Heart left ventricle (tissue), 16 donors: ENCODE measurements at regions not wholly inside any gene's neighbourhood (a gene's known extent, or its start where the extent isn't known, plus 50 kb on each side); places are given as distances from the start of the nearest gene placed in this dataset.

Source experiments
- ATAC-seq, 4 donors: fragments of 200-7000 bp; cut with Tn5 transposase; one replicate each; pipeline ENCODE4 v1.9.1; 2020 to 2022; ENCODE audit warnings: moderate library complexity in 4 of 4, mild to moderate bottlenecking in 3 of 4, moderate number of reproducible peaks in 1 of 4
- DNase-seq, 5 donors: peaks; one replicate each; pipeline ENCODE4 v3.0.0-alpha.2; 2020
- H3K27ac ChIP-seq, 12 donors: fragments of 200-600 bp; sonication (generic) in 4 of 12; one replicate each; pipeline versions ENCODE4 v1.5.0 to v1.8.0; 2016 to 2022; ENCODE audit warnings: mild to moderate bottlenecking in 2 of 12
- H3K27me3 ChIP-seq, 9 donors: fragments of 200-600 bp; sonication (generic) in 2 of 9; one replicate each; pipeline versions ENCODE4 v1.5.1 to v1.8.0; 2016 to 2022; ENCODE audit warnings: mild to moderate bottlenecking in 3 of 9
- H3K36me3 ChIP-seq, 9 donors: fragments of 200-600 bp; sonication (generic) in 2 of 9; one replicate each; pipeline versions ENCODE4 v1.5.0 to v1.8.0; 2018 to 2022; ENCODE audit warnings: mild to moderate bottlenecking in 2 of 9
- H3K4me1 ChIP-seq, 12 donors: fragments of 200-600 bp; sonication (generic) in 4 of 12; one replicate each; pipeline versions ENCODE4 v1.5.0 to v1.8.0; 2016 to 2022; ENCODE audit warnings: mild to moderate bottlenecking in 3 of 12
- H3K4me3 ChIP-seq, 12 donors: fragments of 200-600 bp; sonication (generic) in 4 of 12; one replicate each; pipeline versions ENCODE4 v1.5.0 to v1.8.0; 2017 to 2022; ENCODE audit warnings: mild to moderate bottlenecking in 9 of 12, moderate library complexity in 4 of 12
- H3K9me3 ChIP-seq, 12 donors: fragments of 200-600 bp; sonication (generic) in 4 of 12; one replicate each; pipeline versions ENCODE4 v1.5.0 to v1.8.0; 2016 to 2022; ENCODE audit warnings: mild to moderate bottlenecking in 1 of 12
- CTCF ChIP-seq, 12 donors: fragments of 200-600 bp; sonication (generic) in 4 of 12; IDR thresholded peaks; one replicate each; pipeline versions ENCODE4 v1.5.0 to v1.8.0; 2018 to 2022; ENCODE audit warnings: antibody characterized with exemption in 12 of 12, mild to moderate bottlenecking in 5 of 12
- POLR2A ChIP-seq, 2 donors: fragments of 450-650 bp; IDR thresholded peaks; one replicate each; pipeline ENCODE4 v1.6.1; 2017; ENCODE audit warnings: antibody characterized with exemption in 2 of 2, mild to moderate bottlenecking in 2 of 2, moderate library complexity in 2 of 2
- WGBS, 4 donors: extraction: QIAGEN DNeasy Blood & Tissue Kit in 2 of 4; methylation state at CpG; one replicate each; pipeline versions ENCODE4 v1.1.5 to v1.1.7; 2013 to 2018; 5-methylcytosine and 5-hydroxymethylcytosine counted together
- intact Hi-C, 10 donors: fragments of 100-400 bp; cut with DNase I; formaldehyde crosslinking; loops; one replicate each; pipeline versions ENCODE4 v1.11.1 to v1.14.2; 2022
- donor health status: ischemic (EF 13 %, LVEDD 7.1; RV severe dilation, severe dysfunction).
- donor health status: healthy with polysubstance abuse.
- donor health status: DM: no; HTN: yes; CAD: no.
- donor health status: DM: no; HTN: no; CAD: no.
- donor health status: ischemic (EF 25% LVEDD 6.9; RV normal size, moderate dysfunction).
- donor health status: ischemic (EF 25% LVEDD 5.7; RV mildly dilated, moderate dysfunction).
- donor health status: healthy.
- donor health status: DM: yes; HTN: yes; CAD: no.
- donor health status: ischemic (EF 35%, LVEDD 5.7; RV mildly dilated, moderate dysfunction).
- donor health status: nonischemic (EF 11% LVEDD 7.7; RV severe dilation, severe dysfunction).
- donor health status: DM: yes; HTN: yes; CAD: no.
- donor health status: PGD.
- donor health status: ischemic (EF 29% LVEDD 5.4; RV normal size, mild dysfunction).
- donor health status: nonischemic (EF 23%, LVEDD 6.1; RV moderate dilation, normal function).

GRCh38 chr18:67639872-67640271 is 123.4 kb upstream of the DSEL start:
- Histone ChIP-seq H3K4me1 (no peaks in the 10 kb centered on the region), H3K27me3 (no peaks in the 10 kb centered on the region), H3K4me3 (no peak overlapping the region), H3K9me3 (no peaks in the 10 kb centered on the region), H3K27ac (no peak overlapping the region), H3K36me3 (no peaks in the 10 kb centered on the region)
- intact Hi-C loops, result no loop called here
- ATAC-seq, result no peak
- TF ChIP-seq CTCF (IDR thresholded peaks at IDR 0.05), result no peak
- TF ChIP-seq POLR2A (IDR thresholded peaks at IDR 0.05), result no peak
- 80 to 85% (median 81%) methylated on average over 2 of the region's 2 CpGs for WGBS, 4 donors
- no peak for DNase-seq

GRCh38 chr18:67636597-67637385 is 120.3 kb upstream of the DSEL start:
- TF ChIP-seq CTCF (IDR thresholded peaks at IDR 0.05), result no peak
- TF ChIP-seq POLR2A (IDR thresholded peaks at IDR 0.05), result no peak
- ATAC-seq, result no peak
- Histone ChIP-seq H3K4me3 (no peak overlapping the region), H3K27ac (no peak overlapping the region), H3K4me1 (no peaks in the 10 kb centered on the region), H3K27me3 (no peaks in the 10 kb centered on the region), H3K36me3 (no peaks in the 10 kb centered on the region), H3K9me3 (no peaks in the 10 kb centered on the region)
- WGBS, 4 donors, result 86 to 88% (median 88%) methylated on average over 31 to 32 of the region's 32 CpGs
- no peak for DNase-seq
- intact Hi-C loops, result no loop called here

- Histone ChIP-seq H3K9me3 (no peaks in the 10 kb centered on the region), H3K27me3 (no peaks in the 10 kb centered on the region), H3K4me1 (no peaks in the 10 kb centered on the region), H3K27ac (no peak overlapping the region), H3K36me3 (no peaks in the 10 kb centered on the region), H3K4me3 (no peak overlapping the region)
- no peak for ATAC-seq
- intact Hi-C loops, result no loop called here
- TF ChIP-seq CTCF (IDR thresholded peaks at IDR 0.05), result no peak
- DNase-seq, result no peak
- 42 to 45% (median 44%) methylated on average over 4 of the region's 4 CpGs for WGBS, 4 donors
These were observed 118.3 kb upstream of the DSEL start for GRCh38 chr18:67634631-67635338.

- Histone ChIP-seq H3K27ac (no peak overlapping the region), H3K36me3 (no peaks in the 10 kb centered on the region), H3K4me3 (no peak overlapping the region), H3K27me3 (no peaks in the 10 kb centered on the region), H3K9me3 (no peaks in the 10 kb centered on the region), H3K4me1 (no peaks in the 10 kb centered on the region)
- DNase-seq (no peak), ATAC-seq (no peak)
- TF ChIP-seq CTCF (IDR thresholded peaks at IDR 0.05) (no peak), POLR2A (IDR thresholded peaks at IDR 0.05) (no peak)
- intact Hi-C loops, result no loop called here
- 86 to 88% (median 88%) methylated on average over 6 of the region's 6 CpGs for WGBS, 4 donors
These were observed 117.4 kb upstream of the DSEL start for GRCh38 chr18:67633939-67634338.
